RWPE1 (cell line): ENCODE measurements at regions not wholly inside any gene's neighbourhood (a gene's known extent, or its start where the extent isn't known, plus 50 kb on each side); places are given as distances from the start of the nearest gene placed in this dataset.

Source experiments
- CTCF ChIA-PET: fragments of 350-600 bp; sonication (Branson Sonifier 250); formaldehyde crosslinking; extraction: SDS; loops from one replicate; lab custom pipeline; 2021; lab: Yijun Ruan, JAX
- POLR2A ChIA-PET: fragments of 400-600 bp; formaldehyde crosslinking; extraction: SDS; loops from one replicate; lab custom pipeline; 2020; ENCODE audit warnings: antibody characterized with exemption; ENCODE audit not compliant: low non-redundant PET; lab: Yijun Ruan, JAX
- DNase-seq: peaks from one replicate; pipeline ENCODE4 v3.0.0; 2012; ENCODE audit warnings: low spot score
- H3K27ac ChIP-seq: fragments of 450-650 bp; 2 replicates; pipeline ENCODE4 v1.5.1; 2017
- CTCF ChIP-seq: fragments of 450-650 bp; conservative IDR thresholded peaks from 2 replicates; pipeline ENCODE4 v1.5.1; 2017; ENCODE audit warnings: low read depth, mild to moderate bottlenecking

GRCh38 chr13:22082437-22083100 is 411.7 kb downstream of the FGF9 start:
- POLR2A ChIA-PET: no interaction called here
- CTCF ChIA-PET: no interaction called here
- no peak for DNase-seq
- H3K27ac ChIP-seq: no peak overlapping the region
- TF ChIP-seq CTCF: no peak

GRCh38 chr13:22085001-22085400 is 414.1 kb downstream of the FGF9 start:
- ChIA-PET CTCF (no interaction called here), POLR2A (no interaction called here)
- DNase-seq: no peak
- no peak overlapping the region for H3K27ac ChIP-seq
- TF ChIP-seq CTCF: no peak

- no peak for DNase-seq
- no peak for TF ChIP-seq CTCF
- ChIA-PET CTCF (interaction anchor here (0.5 kb wide), 1 partner anchor 277 kb away, joined by 3 read pairs; no protein-coding TSS in a partner anchor), POLR2A (no interaction called here)
- H3K27ac ChIP-seq: no peak overlapping the region
Measured at GRCh38 chr13:22086597-22087330, 415.9 kb downstream of the FGF9 start.

GRCh38 chr13:22090106-22090505 is 419.2 kb downstream of the FGF9 start:
- CTCF ChIA-PET: interaction anchor here (0.6 kb wide), 1 partner anchor 323 kb away, joined by 5 read pairs; no protein-coding TSS in a partner anchor
- no peak for TF ChIP-seq CTCF
- H3K27ac ChIP-seq: no peak overlapping the region
- no peak for DNase-seq
- POLR2A ChIA-PET: no interaction called here

- CTCF ChIA-PET: no interaction called here
- no peak for DNase-seq
Measured at GRCh38 chr13:22091222-22091970, 420.5 kb downstream of the FGF9 start.

More at GRCh38 chr13:22091222-22091970, 420.5 kb downstream of the FGF9 start:
- TF ChIP-seq CTCF: no peak
- no peak overlapping the region for H3K27ac ChIP-seq
- POLR2A ChIA-PET: no interaction called here
